RWPE1 (cell line): ENCODE measurements at regions not wholly inside any gene's neighbourhood (a gene's known extent, or its start where the extent isn't known, plus 50 kb on each side); places are given as distances from the start of the nearest gene placed in this dataset.

Experiments used
- CTCF ChIA-PET: fragments of 350-600 bp; sonication (Branson Sonifier 250); formaldehyde crosslinking; extraction: SDS; loops from one replicate; lab custom pipeline; 2021; lab: Yijun Ruan, JAX
- POLR2A ChIA-PET: fragments of 400-600 bp; formaldehyde crosslinking; extraction: SDS; loops from one replicate; lab custom pipeline; 2020; ENCODE audit warnings: antibody characterized with exemption; ENCODE audit not compliant: low non-redundant PET; lab: Yijun Ruan, JAX
- DNase-seq: peaks from one replicate; pipeline ENCODE4 v3.0.0; 2012; ENCODE audit warnings: low spot score
- H3K27ac ChIP-seq: fragments of 450-650 bp; 2 replicates; pipeline ENCODE4 v1.5.1; 2017
- CTCF ChIP-seq: fragments of 450-650 bp; conservative IDR thresholded peaks from 2 replicates; pipeline ENCODE4 v1.5.1; 2017; ENCODE audit warnings: low read depth, mild to moderate bottlenecking

DNA sequence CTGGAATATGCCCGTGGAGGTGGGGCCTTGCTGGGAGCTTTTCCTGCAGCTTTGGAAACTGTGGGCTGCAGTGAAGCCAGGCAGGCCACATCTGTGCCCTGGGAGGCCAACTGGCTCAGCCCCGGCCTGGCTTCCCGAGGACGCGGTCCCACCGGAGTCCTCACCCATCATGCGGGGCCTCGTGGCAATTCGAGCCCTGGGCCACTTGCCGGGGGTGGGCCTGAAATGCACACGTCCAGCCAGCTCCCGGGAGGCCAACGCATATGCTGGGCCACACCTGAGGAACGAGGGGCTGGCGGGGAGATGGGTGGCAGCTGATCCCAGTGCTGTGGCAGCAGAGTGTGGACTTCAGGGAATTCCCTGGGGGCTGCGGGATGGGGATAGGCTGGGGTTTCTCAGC lies 172.4 kb upstream of the GSE1 start:
- ChIA-PET POLR2A (no interaction called here), CTCF (interaction anchor here (0.6 kb wide), 1 partner anchor 33 kb away, joined by 3 read pairs; no protein-coding TSS in a partner anchor)
- no peak overlapping the region for H3K27ac ChIP-seq
- DNase-seq, result no peak
- TF ChIP-seq CTCF, result no peak

DNA sequence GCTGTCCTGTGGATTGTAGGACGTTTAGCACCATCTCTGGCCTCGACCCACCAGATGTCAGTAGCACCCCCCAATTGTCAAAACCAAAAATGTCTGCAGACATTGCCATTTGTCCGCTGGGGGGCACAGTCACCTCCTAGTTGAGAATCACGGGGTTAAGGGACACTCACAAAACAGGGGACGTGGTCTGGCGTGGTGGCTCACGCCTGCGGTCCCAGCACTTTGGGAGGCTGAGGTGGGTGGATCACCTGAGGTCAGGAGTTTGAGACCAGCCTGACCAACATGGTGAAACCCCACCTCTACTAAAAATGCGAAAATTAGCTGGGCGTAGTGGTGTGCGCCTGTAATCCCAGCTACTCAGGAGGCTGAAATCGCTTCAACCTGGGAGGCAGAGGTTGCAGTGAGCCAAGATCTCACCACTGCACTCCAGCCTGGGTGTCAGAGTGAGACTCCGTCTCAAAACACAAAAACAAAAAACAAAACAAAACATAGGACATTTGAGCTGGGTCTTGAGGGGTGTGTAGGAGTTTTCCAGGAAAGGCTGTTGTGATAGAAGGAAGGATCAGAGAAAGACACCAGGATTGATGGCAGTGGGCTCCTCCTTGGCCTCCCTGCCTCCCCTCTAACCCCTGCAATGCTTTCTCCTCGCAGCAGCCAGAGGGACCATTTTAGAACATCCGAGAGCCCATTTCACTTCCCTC lies 171.8 kb upstream of the GSE1 start:
- no peak overlapping the region for H3K27ac ChIP-seq
- no peak for TF ChIP-seq CTCF
- ChIA-PET CTCF (no interaction called here), POLR2A (no interaction called here)
- no peak for DNase-seq

- no peak for DNase-seq
- H3K27ac ChIP-seq, result no peak overlapping the region
- no peak for TF ChIP-seq CTCF
- CTCF ChIA-PET, result no interaction called here
- POLR2A ChIA-PET, result no interaction called here
Observed at GRCh38 chr16:85441890-85442670, 171.0 kb upstream of the GSE1 start.

DNA sequence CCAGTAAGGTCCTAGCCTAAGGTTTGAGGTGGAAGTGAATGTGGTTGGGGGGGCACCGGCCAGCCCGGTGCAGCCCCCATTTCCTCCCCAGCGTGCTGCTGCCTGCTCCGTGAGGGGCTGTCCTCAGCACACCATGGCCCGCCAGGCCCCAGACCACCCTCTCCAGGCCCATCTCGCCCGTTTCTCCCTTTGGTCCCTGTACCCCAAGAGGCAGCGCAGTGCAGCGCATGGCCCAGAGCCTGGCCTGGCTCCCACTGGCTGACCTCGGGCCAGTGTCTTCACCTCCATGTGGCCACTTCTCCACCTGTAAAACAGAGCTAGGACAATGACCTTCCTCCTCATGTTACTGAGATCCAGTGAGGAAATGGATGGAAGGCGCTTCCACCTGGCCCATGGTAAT lies 170.0 kb upstream of the GSE1 start:
- no peak for TF ChIP-seq CTCF
- POLR2A ChIA-PET, result no interaction called here
- no peak for DNase-seq
- CTCF ChIA-PET, result interaction anchor here (0.7 kb wide), 1 partner anchor 190 kb away, joined by 3 read pairs; no protein-coding TSS in a partner anchor
- no peak overlapping the region for H3K27ac ChIP-seq

DNA sequence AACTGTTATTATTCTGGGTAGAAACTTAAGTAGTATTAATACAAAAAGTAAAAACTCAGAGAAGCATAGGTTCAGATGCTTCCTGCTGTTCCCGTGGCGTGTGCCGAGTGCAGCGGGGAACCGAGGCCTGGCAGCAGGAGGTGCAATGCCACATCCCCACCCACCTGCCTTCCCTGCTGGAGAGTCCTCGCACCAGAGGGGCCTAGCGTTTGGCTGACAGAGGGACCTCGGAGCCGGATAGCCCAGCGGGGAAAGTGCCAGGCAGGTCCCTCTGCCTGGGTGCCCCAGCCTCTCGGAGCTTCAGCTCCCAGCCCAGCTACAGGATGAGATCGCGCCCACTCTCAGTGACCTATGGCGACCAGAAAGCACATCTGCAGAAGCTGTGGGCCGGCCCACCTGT lies 169.6 kb upstream of the GSE1 start:
- POLR2A ChIA-PET, result no interaction called here
- no peak for TF ChIP-seq CTCF

DNA sequence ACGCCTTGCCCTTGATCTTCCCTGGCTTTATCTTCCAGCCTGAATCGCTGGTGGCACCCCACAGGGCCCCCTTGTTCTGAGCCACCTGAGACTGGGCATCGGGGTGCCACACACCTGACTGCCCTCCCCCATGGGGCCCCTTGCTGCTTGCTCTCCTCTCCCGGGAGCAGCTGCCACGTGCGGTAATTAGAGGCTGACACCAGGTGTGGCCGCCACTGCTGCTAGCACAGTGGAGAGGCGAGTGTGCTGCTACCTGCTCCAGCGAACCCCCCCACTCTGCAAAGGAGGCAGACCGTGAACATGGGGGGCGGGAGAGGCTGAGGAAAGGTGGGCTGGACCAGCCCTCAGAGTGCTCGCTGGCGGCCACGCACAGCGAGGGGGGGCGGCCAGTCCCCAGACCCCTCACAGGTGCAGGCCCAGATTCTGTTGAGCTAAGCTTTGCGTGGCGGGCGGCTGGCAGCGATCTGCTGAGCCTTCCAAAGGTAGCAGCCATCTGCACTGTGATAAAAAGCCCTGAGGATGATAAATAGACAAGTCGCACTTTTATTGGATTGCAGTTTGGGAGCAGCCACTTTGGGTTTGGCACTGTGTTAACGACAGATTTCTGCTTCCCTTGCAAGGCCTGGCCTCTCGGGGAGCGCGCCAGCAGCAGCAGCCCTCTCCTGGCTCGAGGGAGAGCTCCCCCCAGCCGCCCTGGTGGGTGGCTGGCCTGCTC lies 167.9 kb upstream of the GSE1 start:
- DNase-seq, result no peak
- ChIA-PET CTCF (interaction anchor here (0.6 kb wide), 1 partner anchor 17 kb away, joined by 4 read pairs; no protein-coding TSS in a partner anchor), POLR2A (no interaction called here)
- no peak for TF ChIP-seq CTCF
- no peak overlapping the region for H3K27ac ChIP-seq

More for the DNA sequence above, 169.6 kb upstream of the GSE1 start:
- no peak for DNase-seq
- H3K27ac ChIP-seq, result no peak overlapping the region
- CTCF ChIA-PET, result interaction anchor here (0.7 kb wide), 1 partner anchor 190 kb away, joined by 3 read pairs; no protein-coding TSS in a partner anchor
